Esophagus squamous epithelium (tissue), 5 donors: ENCODE measurements at regions not wholly inside any gene's neighbourhood (a gene's known extent, or its start where the extent isn't known, plus 50 kb on each side); places are given as distances from the start of the nearest gene placed in this dataset.

ENCODE experiments used
- DNase-seq: peaks from one replicate; lab custom pipeline; 2025; lab: John Stamatoyannopoulos, UW
- H3K27ac ChIP-seq, 4 donors: fragments of 200-600 bp; sonication (generic); one replicate each; pipeline ENCODE4 v1.5.1; 2016 to 2019; ENCODE audit warnings: mild to moderate bottlenecking in 1 of 4
- H3K27me3 ChIP-seq, 4 donors: fragments of 200-600 bp; sonication (generic); 1 replicate in 3 of 4; 2 replicates in 1 of 4; pipeline versions ENCODE4 v1.5.1 to v1.6.0; 2017 to 2021; ENCODE audit warnings: antibody characterized with exemption in 1 of 4
- H3K36me3 ChIP-seq, 3 donors: fragments of 200-600 bp; sonication (generic); one replicate each; pipeline ENCODE4 v1.5.1; 2016 to 2019
- H3K4me1 ChIP-seq, 3 donors: fragments of 200-600 bp; sonication (generic); one replicate each; pipeline ENCODE4 v1.5.1; 2017 to 2019
- H3K4me3 ChIP-seq, 4 donors: fragments of 200-600 bp; sonication (generic); 1 replicate in 3 of 4; 2 replicates in 1 of 4; pipeline ENCODE4 v1.5.1; 2016 to 2019; ENCODE audit warnings: mild to moderate bottlenecking in 2 of 4, moderate library complexity in 1 of 4
- H3K9me3 ChIP-seq, 3 donors: fragments of 200-600 bp; sonication (generic); one replicate each; pipeline ENCODE4 v1.5.1; 2016 to 2019
- POLR2A ChIP-seq, 4 donors: fragments of 450-650 bp; IDR thresholded peaks; one replicate each; pipeline ENCODE4 v1.6.1; 2017; ENCODE audit warnings: antibody characterized with exemption in 4 of 4, mild to moderate bottlenecking in 4 of 4, moderate library complexity in 3 of 4
- WGBS, 2 donors: methylation state at CpG; one replicate each; pipeline ENCODE4 v1.1.5; 2018; 5-methylcytosine and 5-hydroxymethylcytosine counted together
- intact Hi-C: fragments of 100-400 bp; cut with DNase I; formaldehyde crosslinking; loops from one replicate; pipeline ENCODE4 v1.15.0; 2022
- TF ChIP-seq, protein P1 (sequence below), 6 experiments: fragments of 450-650 bp in 4 of 6; fragments of 200-600 bp in 2 of 6; sonication (generic) in 2 of 6; IDR thresholded peaks; one replicate each; pipeline ENCODE4 v1.5.1; 2016 to 2019; ENCODE audit warnings: antibody characterized with exemption in 6 of 6, mild to moderate bottlenecking in 4 of 6, moderate library complexity in 4 of 6
- donor health status: DM: yes; HTN: yes; CAD: no.

DNA sequence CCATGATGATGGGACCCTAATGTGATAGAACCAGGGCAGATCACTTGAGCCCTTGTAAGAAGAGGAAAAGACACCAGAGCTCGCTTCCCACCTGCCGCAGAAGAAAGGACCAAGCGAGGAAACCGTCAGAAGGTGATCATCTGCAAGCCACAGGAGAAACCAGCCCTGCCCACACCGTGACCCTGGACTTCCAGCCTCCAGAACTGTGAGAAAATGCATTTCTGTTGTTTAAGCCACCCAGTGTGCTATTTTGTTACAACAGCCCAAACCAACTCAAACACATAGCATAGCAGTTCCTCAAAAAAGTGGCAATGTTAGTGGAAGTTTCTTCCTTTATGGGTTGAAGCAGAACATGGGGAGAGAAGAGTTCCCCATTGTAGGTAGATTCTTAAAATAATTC, 107.9 kb upstream of the BCL2L14 start:
- Histone ChIP-seq H3K27ac (no peak overlapping the region), H3K4me1 (peaks cover 0 to 6% (median 0%) of the 10 kb centered on the region in 3 donors), H3K36me3 (no peaks in the 10 kb centered on the region), H3K9me3 (no peaks in the 10 kb centered on the region), H3K4me3 (no peak overlapping the region), H3K27me3 (no peaks in the 10 kb centered on the region)
- WGBS, 2 donors, result 82 to 87% methylated on average over 5 of the region's 5 CpGs
- no peak for DNase-seq
- TF ChIP-seq POLR2A (IDR thresholded peaks at IDR 0.05), result no peak
- TF ChIP-seq, protein P1, sequence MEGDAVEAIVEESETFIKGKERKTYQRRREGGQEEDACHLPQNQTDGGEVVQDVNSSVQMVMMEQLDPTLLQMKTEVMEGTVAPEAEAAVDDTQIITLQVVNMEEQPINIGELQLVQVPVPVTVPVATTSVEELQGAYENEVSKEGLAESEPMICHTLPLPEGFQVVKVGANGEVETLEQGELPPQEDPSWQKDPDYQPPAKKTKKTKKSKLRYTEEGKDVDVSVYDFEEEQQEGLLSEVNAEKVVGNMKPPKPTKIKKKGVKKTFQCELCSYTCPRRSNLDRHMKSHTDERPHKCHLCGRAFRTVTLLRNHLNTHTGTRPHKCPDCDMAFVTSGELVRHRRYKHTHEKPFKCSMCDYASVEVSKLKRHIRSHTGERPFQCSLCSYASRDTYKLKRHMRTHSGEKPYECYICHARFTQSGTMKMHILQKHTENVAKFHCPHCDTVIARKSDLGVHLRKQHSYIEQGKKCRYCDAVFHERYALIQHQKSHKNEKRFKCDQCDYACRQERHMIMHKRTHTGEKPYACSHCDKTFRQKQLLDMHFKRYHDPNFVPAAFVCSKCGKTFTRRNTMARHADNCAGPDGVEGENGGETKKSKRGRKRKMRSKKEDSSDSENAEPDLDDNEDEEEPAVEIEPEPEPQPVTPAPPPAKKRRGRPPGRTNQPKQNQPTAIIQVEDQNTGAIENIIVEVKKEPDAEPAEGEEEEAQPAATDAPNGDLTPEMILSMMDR (IDR thresholded peaks at IDR 0.05), result no peak
- intact Hi-C loops, result no loop called here

DNA sequence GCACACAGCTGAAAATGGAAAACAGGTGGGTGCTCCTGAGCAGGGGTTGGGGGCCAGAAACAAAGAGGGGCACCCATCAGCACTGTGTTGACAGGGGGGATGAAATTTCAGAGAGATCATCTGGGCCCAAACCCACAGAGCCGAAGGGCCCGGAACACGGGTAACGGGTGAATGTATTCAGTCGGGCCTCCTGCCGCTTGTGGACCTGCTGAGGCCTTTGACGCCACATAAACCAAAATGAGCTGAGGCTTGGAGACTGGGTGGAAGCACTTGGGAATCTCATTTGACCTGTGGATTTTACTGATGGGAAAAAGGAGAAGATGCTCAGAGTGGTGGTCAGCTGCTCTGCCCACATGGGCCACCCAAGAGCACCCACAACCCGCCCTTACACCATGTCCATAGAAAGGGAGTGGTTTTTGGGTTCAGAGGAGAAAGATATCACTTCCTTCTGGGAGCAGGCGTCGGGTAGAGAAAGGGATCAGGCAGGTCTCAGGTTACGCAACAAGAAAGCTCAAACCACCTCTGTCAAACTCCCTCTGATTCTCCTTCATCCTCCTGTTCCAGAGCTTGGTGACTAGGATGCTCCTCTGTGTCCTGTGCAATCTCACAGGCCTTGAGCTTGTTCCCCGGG, 106.8 kb upstream of the BCL2L14 start:
- DNase-seq, result no peak
- no peak overlapping the region for H3K4me3 ChIP-seq
- TF ChIP-seq POLR2A (IDR thresholded peaks at IDR 0.05), result no peak
- TF ChIP-seq, protein P1 (IDR thresholded peaks at IDR 0.05), result no peak
- H3K9me3 ChIP-seq, result no peaks in the 10 kb centered on the region
- H3K27ac ChIP-seq, result no peak overlapping the region
- H3K4me1 ChIP-seq, result no peaks in the 10 kb centered on the region
- WGBS, 2 donors, result 87 to 89% methylated on average over 12 of the region's 12 CpGs
- H3K36me3 ChIP-seq, result no peaks in the 10 kb centered on the region
- intact Hi-C loops, result no loop called here
- no peaks in the 10 kb centered on the region for H3K27me3 ChIP-seq

GRCh38 chr12:11965258-11965910, 105.4 kb upstream of the BCL2L14 start:
- TF ChIP-seq, protein P1 (IDR thresholded peaks at IDR 0.05), result no peak
- TF ChIP-seq POLR2A (IDR thresholded peaks at IDR 0.05), result no peak
- H3K9me3 ChIP-seq, result no peaks in the 10 kb centered on the region
- no peak overlapping the region for H3K27ac ChIP-seq
- no peak overlapping the region for H3K4me3 ChIP-seq
- H3K36me3 ChIP-seq, result no peaks in the 10 kb centered on the region
- intact Hi-C loops, result no loop called here
- no peaks in the 10 kb centered on the region for H3K27me3 ChIP-seq
- DNase-seq, result no peak
- no peaks in the 10 kb centered on the region for H3K4me1 ChIP-seq
- WGBS, 2 donors, result 86 to 91% methylated on average over 8 to 9 of the region's 9 CpGs

DNA sequence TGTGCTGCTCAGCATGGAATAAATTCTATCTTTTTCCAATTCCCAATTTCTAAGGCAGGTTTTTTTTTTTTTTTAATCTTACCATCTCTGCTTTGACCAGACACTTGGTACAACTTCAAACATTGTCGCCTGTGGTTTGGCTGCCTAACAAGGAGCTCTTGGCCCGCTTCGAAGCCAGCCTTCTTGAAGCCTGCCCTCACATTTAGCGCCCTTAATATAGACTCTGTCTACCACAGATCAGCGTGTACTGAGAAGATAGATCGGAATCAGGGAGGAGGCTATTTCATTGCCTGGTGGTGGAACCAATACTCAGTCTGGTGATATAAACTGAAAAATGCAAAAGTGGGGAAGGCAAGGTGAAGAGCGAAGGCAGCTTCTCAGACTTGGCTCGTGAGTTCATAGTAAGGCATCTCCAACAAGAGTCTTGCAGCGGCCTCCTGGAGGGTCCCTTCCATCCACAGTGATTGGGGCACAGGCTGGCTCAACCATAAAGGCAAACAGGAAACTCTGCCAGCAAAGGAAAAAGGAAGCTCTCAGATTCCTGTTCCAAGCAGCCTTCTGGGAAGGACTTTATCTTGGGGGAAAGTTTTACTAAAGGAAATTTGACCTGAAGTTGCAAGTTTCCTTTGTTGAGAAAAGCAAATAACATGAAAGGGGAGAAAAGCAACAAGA, 103.2 kb upstream of the BCL2L14 start:
- WGBS, 2 donors, result 75 to 78% methylated on average over 9 of the region's 9 CpGs
- no peak for DNase-seq

More for the DNA sequence above, 103.2 kb upstream of the BCL2L14 start:
- Histone ChIP-seq H3K4me1 (no peaks in the 10 kb centered on the region), H3K4me3 (no peak overlapping the region), H3K27me3 (no peaks in the 10 kb centered on the region), H3K9me3 (no peaks in the 10 kb centered on the region), H3K36me3 (no peaks in the 10 kb centered on the region), H3K27ac (no peak overlapping the region)
- no peak for TF ChIP-seq POLR2A (IDR thresholded peaks at IDR 0.05)
- TF ChIP-seq, protein P1 (IDR thresholded peaks at IDR 0.05), result no peak
- intact Hi-C loops, result no loop called here
